Stomach (tissue), 8 donors: ENCODE measurements at regions not wholly inside any gene's neighbourhood (a gene's known extent, or its start where the extent isn't known, plus 50 kb on each side); places are given as distances from the start of the nearest gene placed in this dataset.
A peak's percentile ranks its signal among the peaks of the same experiment; 100 is the strongest.
"Not testable (repeated sequence)": the region's sequence is repeated elsewhere in the genome, so short reads cannot be mapped to it uniquely, and the experiment has no call there.

Source experiments
- DNase-seq, 2 donors: peaks; one replicate each; pipeline versions ENCODE4 v3.0.0 to v3.0.0-alpha.2; 2013 to 2019
- H3K27ac ChIP-seq, 5 donors: fragments of 200-600 bp in 4 of 5; sonication (generic) in 4 of 5; one replicate each; pipeline ENCODE4 v1.5.1; 2013 to 2019; ENCODE audit warnings: mild to moderate bottlenecking in 1 of 5, moderate library complexity in 1 of 5
- H3K27me3 ChIP-seq, 3 donors: fragments of 200-600 bp; sonication (generic); one replicate each; pipeline ENCODE4 v1.5.1; 2017 to 2019; ENCODE audit warnings: mixed run types in 1 of 3
- H3K36me3 ChIP-seq, 4 donors: fragments of 200-600 bp; sonication (generic); 1 replicate in 3 of 4; 2 replicates in 1 of 4; pipeline ENCODE4 v1.5.1; 2016 to 2019
- H3K4me1 ChIP-seq, 4 donors: fragments of 200-600 bp; sonication (generic); one replicate each; pipeline ENCODE4 v1.5.1; 2016 to 2019
- H3K4me3 ChIP-seq, 4 donors: fragments of 200-600 bp; sonication (generic) in 3 of 4; one replicate each; pipeline ENCODE4 v1.5.1; 2016 to 2019; ENCODE audit warnings: mild to moderate bottlenecking in 1 of 4
- H3K9me3 ChIP-seq, 4 donors: fragments of 200-600 bp; sonication (generic); one replicate each; pipeline ENCODE4 v1.5.1; 2016 to 2019
- EP300 ChIP-seq: sonication (generic); formaldehyde crosslinking; IDR thresholded peaks from one replicate; pipeline ENCODE4 v1.6.1; 2017; ENCODE audit warnings: antibody characterized with exemption
- POLR2A ChIP-seq, 4 donors: fragments of 450-650 bp; IDR thresholded peaks; one replicate each; pipeline ENCODE4 v1.6.1; 2016; ENCODE audit warnings: antibody characterized with exemption in 4 of 4, control low read depth in 2 of 4, mild to moderate bottlenecking in 1 of 4, moderate library complexity in 1 of 4
- POLR2AphosphoS5 ChIP-seq, 3 donors: sonication (generic); formaldehyde crosslinking; IDR thresholded peaks; one replicate each; pipeline ENCODE4 v1.6.1; 2016; ENCODE audit warnings: antibody characterized with exemption in 3 of 3
- WGBS, 5 donors: extraction: QIAGEN DNeasy Blood & Tissue Kit in 3 of 5; methylation state at CpG; one replicate each; pipeline versions ENCODE4 v1.1.5 to v1.1.7; 2013 to 2018; 5-methylcytosine and 5-hydroxymethylcytosine counted together
- intact Hi-C: fragments of 100-400 bp; cut with DNase I; formaldehyde crosslinking; loops from one replicate; pipeline ENCODE4 v1.15.1; 2023; ENCODE audit warnings: low total_unique reads
- TF ChIP-seq, protein P1 (sequence below), 7 experiments: fragments of 450-650 bp in 4 of 7; fragments of 200-600 bp in 3 of 7; sonication (generic) in 3 of 7; IDR thresholded peaks; one replicate each; pipeline ENCODE4 v1.5.1; 2016 to 2019; ENCODE audit warnings: antibody characterized with exemption in 7 of 7, control low read depth in 2 of 7, mild to moderate bottlenecking in 1 of 7
- donor health status: healthy with polysubstance abuse.
- donor health status: Bipolar disorder and iron deficiency.
- donor health status: healthy.

DNA sequence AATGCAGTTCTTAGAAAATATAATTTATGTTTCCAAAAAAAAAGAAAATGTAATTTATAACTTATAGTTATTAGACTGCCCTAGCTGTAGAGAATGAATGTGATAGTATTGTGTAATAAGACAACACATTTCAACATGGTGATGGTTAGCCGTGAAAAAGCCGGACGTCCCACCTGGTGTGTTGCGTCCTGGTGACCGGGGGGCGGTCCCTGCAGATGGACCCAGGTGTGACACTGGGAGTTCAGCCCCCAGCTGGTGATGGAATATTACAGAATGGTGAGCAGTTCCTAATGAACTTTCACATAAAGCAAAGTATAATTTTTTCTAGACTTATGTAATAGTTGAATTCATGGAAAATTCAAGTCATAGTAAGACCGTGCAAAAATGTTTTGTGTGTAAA is 132.8 kb downstream of the LAT start:
- intact Hi-C loops, result no loop called here
- 85 to 95% (median 90%) methylated on average over 7 of the region's 7 CpGs for WGBS, 5 donors
- TF ChIP-seq POLR2A (IDR thresholded peaks at IDR 0.05), result no peak
- TF ChIP-seq, protein P1, sequence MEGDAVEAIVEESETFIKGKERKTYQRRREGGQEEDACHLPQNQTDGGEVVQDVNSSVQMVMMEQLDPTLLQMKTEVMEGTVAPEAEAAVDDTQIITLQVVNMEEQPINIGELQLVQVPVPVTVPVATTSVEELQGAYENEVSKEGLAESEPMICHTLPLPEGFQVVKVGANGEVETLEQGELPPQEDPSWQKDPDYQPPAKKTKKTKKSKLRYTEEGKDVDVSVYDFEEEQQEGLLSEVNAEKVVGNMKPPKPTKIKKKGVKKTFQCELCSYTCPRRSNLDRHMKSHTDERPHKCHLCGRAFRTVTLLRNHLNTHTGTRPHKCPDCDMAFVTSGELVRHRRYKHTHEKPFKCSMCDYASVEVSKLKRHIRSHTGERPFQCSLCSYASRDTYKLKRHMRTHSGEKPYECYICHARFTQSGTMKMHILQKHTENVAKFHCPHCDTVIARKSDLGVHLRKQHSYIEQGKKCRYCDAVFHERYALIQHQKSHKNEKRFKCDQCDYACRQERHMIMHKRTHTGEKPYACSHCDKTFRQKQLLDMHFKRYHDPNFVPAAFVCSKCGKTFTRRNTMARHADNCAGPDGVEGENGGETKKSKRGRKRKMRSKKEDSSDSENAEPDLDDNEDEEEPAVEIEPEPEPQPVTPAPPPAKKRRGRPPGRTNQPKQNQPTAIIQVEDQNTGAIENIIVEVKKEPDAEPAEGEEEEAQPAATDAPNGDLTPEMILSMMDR (IDR thresholded peaks at IDR 0.05), result no peak
- TF ChIP-seq POLR2AphosphoS5 (IDR thresholded peaks at IDR 0.05), result no peak
- TF ChIP-seq EP300, result no peak

DNA sequence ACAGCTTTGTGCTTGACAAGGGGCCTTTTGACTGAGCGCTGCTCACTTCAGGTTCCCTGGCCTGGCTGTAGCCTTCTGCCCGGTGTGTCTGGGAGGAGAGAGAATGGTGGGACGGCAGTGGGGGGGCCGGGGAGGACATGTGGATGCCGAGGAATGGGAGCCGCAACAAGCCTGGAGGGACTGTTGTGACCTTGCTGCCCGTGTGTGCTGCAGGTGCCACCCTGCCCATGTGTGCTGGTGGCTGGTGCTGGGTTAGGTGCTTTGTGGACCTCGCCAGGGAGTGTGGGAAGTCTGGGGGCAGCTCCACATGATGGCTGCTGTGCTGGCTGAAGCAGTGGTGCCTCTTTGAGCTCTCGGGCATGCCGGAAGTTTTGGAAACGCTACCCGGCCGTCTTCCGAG is 132.1 kb downstream of the LAT start:
- H3K4me1 ChIP-seq, result peaks cover 5 to 16% (median 10%) of the 10 kb centered on the region in 4 donors
- H3K4me3 ChIP-seq, result no peak overlapping the region
- H3K27ac ChIP-seq, result peak overlapping the region in 1 of 5 donors; percentile 44
- H3K9me3 ChIP-seq, result no peaks in the 10 kb centered on the region
- no peak for TF ChIP-seq POLR2AphosphoS5 (IDR thresholded peaks at IDR 0.05)
- TF ChIP-seq, protein P1 (IDR thresholded peaks at IDR 0.05), result no peak
- no peak for TF ChIP-seq POLR2A (IDR thresholded peaks at IDR 0.05)
- TF ChIP-seq EP300, result no peak
- H3K36me3 ChIP-seq, result peaks cover 0 to 41% (median 19%) of the 10 kb centered on the region in 4 donors
- H3K27me3 ChIP-seq, result no peaks in the 10 kb centered on the region
- no peak for DNase-seq
- intact Hi-C loops, result no loop called here
- 89 to 96% (median 92%) methylated on average over 13 to 14 of the region's 14 CpGs for WGBS, 5 donors

More for the DNA sequence above, 132.8 kb downstream of the LAT start:
- H3K27me3 ChIP-seq, result no peaks in the 10 kb centered on the region
- H3K4me1 ChIP-seq, result peaks cover 5 to 16% (median 10%) of the 10 kb centered on the region in 4 donors
- H3K9me3 ChIP-seq, result no peaks in the 10 kb centered on the region
- H3K27ac ChIP-seq, result no peak overlapping the region
- no peak overlapping the region for H3K4me3 ChIP-seq
- peaks cover 0 to 44% (median 19%) of the 10 kb centered on the region in 4 donors for H3K36me3 ChIP-seq
- no peak for DNase-seq

DNA sequence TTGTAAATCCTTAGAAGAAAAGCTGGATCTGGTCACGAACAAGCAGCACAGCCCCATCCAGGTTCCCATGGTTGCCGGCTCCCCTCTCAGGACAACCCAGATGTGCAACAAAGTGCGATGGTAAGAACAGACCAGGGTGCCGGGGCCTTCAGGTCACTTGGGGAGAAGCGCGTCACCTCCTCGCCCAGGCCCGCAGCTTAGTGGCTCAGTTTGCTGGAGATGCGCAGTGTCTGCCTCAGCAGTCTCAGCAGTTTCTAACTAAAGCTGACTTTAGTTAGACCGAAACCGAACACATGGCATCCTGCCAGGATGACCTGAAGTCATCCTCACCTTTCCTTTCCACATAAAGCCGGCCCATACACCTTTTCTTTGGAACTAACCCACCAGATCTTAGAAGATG is 131.4 kb downstream of the LAT start:
- H3K27ac ChIP-seq, result peak overlapping the region in 2 of 5 donors; percentile 51 to 54
- H3K4me3 ChIP-seq, H3K27me3 ChIP-seq, intact Hi-C loops, H3K9me3 ChIP-seq, DNase-seq: not testable (repeated sequence)
- WGBS, 5 donors, result 81 to 94% (median 88%) methylated on average over 12 of the region's 12 CpGs
- H3K4me1 ChIP-seq, result peaks cover 5 to 16% (median 10%) of the 10 kb centered on the region in 4 donors
- H3K36me3 ChIP-seq, result peaks cover 0 to 41% (median 19%) of the 10 kb centered on the region in 4 donors

DNA sequence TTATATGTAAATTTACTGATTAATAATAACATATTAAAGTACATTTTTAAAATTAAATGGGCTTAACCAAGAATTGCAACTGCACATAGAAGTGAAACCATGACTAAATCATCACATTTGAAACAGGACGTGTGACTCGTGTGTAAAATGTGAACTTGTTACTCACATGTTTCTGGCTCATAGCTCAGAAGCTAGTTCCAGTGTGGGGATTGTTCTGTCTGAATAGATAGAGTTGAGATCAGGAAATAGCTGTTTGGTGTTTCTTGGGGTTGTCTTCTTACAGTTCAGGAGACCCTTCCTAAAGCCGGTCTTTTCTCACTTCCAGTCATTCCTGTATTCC is 130.9 kb downstream of the LAT start:
- Histone ChIP-seq H3K4me1 (peaks cover 5 to 16% (median 10%) of the 10 kb centered on the region in 4 donors), H3K27ac (peak overlapping the region in 2 of 5 donors; percentile 51 to 54), H3K36me3 (peaks cover 0 to 41% (median 19%) of the 10 kb centered on the region in 4 donors)
- WGBS, 5 donors, result 25 to 38% (median 28%) methylated on average over 3 of the region's 3 CpGs
- DNase-seq, H3K4me3 ChIP-seq, intact Hi-C loops, H3K27me3 ChIP-seq, H3K9me3 ChIP-seq: not testable (repeated sequence)

DNA sequence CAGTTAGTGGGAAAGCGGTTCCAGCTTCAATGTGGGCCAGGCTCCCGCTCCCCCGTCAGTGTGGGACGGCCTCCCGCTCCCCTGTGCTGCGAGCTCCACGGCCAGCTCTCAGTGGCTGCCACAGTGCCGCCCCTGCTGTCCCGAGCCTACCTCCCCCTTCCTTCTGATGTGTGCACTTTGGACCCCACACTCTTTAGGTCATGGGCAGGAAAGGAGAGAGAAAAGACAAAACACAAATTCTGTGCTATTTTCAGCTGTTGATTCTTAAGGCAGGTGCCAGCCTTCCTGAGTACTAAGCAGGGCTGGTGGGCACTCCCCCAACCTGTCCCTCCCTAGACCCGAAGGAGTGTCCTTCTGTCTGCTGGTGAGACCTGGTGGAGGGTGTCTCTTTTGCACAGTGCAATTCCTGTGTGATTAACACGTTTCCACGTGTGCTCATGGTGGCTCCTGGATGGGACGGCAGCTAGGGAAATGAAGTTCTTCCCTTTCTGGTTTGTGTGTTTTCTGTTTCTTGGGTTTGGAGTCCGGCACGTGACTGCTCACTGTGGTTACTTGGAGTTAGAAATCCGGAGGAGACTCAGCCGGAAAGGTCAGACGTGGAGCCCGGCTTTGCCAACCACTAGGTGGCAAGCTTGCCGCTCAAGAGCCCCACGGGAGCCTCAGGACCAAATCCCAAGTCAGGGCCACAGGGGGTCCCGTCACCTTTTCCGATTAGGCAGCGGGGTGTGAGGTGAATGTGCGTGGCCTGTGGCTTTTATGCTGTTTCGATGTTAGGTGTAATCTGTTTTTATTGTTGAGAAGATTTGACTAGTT is 130.3 kb downstream of the LAT start:
- peak; percentile 66 to 78 for DNase-seq
- H3K9me3 ChIP-seq, H3K27me3 ChIP-seq, intact Hi-C loops: not testable (repeated sequence)
- WGBS, 5 donors, result 15 to 30% (median 21%) methylated on average over 25 to 26 of the region's 26 CpGs
- peaks cover 0 to 45% (median 19%) of the 10 kb centered on the region in 4 donors for H3K36me3 ChIP-seq
- peak in 1 of 3 donors; percentile 8 for TF ChIP-seq POLR2AphosphoS5 (IDR thresholded peaks at IDR 0.05)
- TF ChIP-seq, protein P1 (IDR thresholded peaks at IDR 0.05), result peak in 5 of 7 experiments; percentile 29 to 64 (median 59)
- peak overlapping the region in 2 of 5 donors; percentile 51 to 54 for H3K27ac ChIP-seq
- peaks cover 5 to 16% (median 10%) of the 10 kb centered on the region in 4 donors for H3K4me1 ChIP-seq
- peak overlapping the region in 1 of 4 donors; percentile 4 for H3K4me3 ChIP-seq
